ENCODE measurements at regions not wholly inside any gene's neighbourhood (a gene's known extent, or its start where the extent isn't known, plus 50 kb on each side); places are given as distances from the start of the nearest gene placed in this dataset.

DNA sequence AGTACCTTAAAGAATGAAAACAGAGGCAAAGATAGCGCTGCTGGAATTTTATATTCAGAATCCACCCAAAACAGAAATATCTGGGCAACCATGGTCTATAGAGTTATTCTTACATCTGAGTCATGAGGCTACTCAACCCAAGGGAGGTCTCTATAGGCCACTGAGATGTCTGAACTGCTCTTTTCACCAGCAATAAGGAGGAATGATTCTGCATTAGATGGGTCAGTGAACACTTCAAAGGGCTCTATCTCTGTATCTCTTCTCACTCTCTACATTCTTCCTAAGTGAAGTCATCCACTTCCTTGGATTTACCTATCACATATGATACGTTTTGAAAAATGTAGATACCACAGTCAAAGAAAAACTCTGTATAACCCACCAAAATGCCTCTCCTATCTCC, 90.2 kb upstream of the NGF start:
- DNase-seq (ENCODE audit: low spot score): no peak
- TF ChIP-seq, protein P1, sequence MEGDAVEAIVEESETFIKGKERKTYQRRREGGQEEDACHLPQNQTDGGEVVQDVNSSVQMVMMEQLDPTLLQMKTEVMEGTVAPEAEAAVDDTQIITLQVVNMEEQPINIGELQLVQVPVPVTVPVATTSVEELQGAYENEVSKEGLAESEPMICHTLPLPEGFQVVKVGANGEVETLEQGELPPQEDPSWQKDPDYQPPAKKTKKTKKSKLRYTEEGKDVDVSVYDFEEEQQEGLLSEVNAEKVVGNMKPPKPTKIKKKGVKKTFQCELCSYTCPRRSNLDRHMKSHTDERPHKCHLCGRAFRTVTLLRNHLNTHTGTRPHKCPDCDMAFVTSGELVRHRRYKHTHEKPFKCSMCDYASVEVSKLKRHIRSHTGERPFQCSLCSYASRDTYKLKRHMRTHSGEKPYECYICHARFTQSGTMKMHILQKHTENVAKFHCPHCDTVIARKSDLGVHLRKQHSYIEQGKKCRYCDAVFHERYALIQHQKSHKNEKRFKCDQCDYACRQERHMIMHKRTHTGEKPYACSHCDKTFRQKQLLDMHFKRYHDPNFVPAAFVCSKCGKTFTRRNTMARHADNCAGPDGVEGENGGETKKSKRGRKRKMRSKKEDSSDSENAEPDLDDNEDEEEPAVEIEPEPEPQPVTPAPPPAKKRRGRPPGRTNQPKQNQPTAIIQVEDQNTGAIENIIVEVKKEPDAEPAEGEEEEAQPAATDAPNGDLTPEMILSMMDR (IDR thresholded peaks at IDR 0.05): no peak
- ATAC-seq (ENCODE audit: low FRiP score): no peak

DNA sequence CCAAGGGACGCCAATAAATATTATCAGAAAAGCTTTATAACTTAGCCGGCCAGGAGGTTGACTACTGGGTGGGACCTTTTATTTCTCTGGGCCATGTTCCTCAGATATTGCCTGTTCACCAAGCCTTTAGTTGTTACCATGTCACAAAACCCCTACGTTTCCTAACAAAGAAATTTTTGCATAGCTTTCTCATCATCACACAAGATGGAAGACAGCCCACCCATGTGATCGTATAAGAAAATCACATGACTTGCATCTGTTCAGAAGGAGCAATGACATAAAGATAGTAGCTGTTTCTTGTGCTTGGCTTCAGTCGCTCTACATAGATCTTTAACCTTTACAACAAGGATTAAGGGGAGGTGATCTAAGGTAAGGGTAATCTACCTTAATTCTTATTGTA, 88.9 kb upstream of the NGF start:
- TF ChIP-seq, protein P1 (IDR thresholded peaks at IDR 0.05): no peak
- DNase-seq (ENCODE audit: low spot score) (no peak), ATAC-seq (ENCODE audit: low FRiP score) (no peak)

DNA sequence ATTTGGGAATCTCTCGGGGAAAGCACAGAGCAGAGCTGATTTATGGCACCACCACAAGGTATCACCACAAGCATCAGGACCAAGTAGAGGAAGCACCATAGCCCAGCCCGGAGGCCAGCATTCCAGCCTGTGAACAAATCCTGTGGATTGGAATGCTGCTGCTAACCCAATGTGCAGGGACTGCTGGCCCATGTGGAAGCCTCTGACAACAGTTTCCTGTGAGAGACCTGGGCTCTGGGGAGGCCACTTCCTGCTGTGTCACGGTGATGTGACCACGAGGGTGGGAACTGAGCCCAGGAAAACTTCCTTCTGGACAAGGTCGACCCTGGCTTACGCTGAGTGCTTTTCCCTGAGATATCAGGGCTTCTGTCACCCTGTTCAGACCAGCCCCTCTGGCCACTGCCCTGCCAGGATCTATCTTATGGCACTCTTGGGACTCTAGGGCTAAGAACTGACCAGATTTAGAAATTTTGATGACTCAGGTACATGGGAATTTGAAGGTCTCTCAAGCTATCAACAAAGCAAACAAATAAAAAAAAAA, 88.3 kb upstream of the NGF start:
- TF ChIP-seq, protein P1 (IDR thresholded peaks at IDR 0.05): no peak
- ATAC-seq (ENCODE audit: low FRiP score): peak; percentile 28
- DNase-seq (ENCODE audit: low spot score): no peak

DNA sequence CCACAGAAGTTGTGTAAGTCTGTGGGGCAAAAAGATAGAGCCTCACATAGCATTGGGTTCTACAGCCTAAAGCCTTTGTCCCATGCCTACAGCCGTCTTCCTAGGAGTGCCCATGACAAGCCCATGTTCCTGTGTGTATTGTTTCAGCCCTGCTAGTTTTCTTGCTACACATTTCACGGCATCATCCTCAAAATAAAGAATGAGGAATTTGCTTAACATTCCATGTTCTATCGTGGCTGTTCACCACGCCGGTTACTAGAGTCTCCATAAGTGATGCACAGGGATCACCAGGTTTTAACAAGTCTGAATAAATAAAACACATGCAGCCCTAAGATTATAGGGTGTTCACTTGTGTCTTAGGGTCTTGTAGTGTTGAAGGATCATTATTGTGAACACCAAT, 87.4 kb upstream of the NGF start:
- TF ChIP-seq, protein P1 (IDR thresholded peaks at IDR 0.05): no peak
- ATAC-seq (ENCODE audit: low FRiP score): no peak
- no peak for DNase-seq (ENCODE audit: low spot score)

DNA sequence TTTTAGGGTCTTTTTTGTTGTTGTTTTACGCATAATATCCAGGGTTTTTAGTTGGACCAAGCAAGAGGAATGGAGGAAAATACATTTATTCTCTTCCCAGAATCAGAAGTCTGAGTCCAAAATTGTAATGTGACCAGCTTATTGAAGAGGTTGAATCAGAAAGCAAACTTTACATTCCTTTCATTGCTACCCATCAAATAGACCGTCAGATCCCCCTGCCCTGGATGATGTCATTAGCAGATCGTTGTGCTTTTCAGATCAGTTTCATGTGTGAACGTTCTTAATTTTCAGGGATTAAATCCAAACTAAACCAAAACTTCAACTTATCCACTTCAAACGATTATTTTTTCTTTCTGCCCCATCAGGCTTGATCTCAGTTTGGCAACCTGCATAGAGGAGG, 85.7 kb upstream of the NGF start:
- TF ChIP-seq, protein P1 (IDR thresholded peaks at IDR 0.05): no peak
- ATAC-seq (ENCODE audit: low FRiP score): no peak
- no peak for DNase-seq (ENCODE audit: low spot score)

DNA sequence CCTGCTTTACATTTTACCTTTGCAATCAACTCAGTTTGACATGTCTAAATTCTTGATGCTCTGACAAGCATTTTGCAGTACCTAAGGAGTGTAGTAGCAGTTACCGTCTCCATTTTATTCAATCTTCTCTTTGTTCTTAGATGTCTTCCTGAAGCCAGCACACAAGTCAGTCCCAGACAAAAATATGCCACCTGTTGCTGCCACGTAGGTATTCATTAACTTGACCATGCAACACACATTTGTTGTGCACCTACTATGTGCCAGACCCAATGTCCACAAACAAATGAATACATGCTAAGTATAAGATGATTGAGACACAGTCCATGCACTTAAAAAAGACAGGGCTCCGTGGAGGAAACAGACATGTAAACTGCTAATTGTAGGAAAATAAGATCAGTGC, 81.5 kb upstream of the NGF start:
- TF ChIP-seq, protein P1 (IDR thresholded peaks at IDR 0.05): no peak
- DNase-seq (ENCODE audit: low spot score) (no peak), ATAC-seq (ENCODE audit: low FRiP score) (no peak)

DNA sequence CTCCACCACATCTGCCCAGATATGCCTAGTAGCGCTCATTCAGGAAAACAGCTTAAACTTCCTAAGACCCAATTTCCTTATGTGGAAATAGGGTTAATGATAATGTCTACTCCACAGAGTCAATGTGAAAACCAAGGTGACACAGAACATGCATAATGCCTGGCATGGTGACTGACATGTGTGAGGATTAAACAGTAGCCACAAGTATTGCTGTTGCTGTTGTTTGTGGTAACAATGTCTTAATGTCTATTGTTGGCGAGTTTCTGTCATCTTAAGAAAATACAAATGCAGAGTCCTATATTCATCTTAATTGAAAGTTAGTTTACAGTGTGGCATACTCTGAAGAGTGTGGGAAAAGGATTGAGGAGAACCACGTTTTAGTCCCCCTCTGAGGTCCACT, 75.6 kb upstream of the NGF start:
- TF ChIP-seq, protein P1 (IDR thresholded peaks at IDR 0.05): no peak
- no peak for DNase-seq (ENCODE audit: low spot score)

More for the DNA sequence above, 75.6 kb upstream of the NGF start:
- no peak for ATAC-seq (ENCODE audit: low FRiP score)

All from omental fat pad (tissue), 3 donors.